GM12878 (cell line): ENCODE measurements at regions not wholly inside any gene's neighbourhood (a gene's known extent, or its start where the extent isn't known, plus 50 kb on each side); places are given as distances from the start of the nearest gene placed in this dataset.

Experiments
- CTCF ChIP-seq, 3 experiments: IDR thresholded peaks in 2 of 3; conservative IDR thresholded peaks in 1 of 3; 2 replicates each; pipeline ENCODE4 v1.5.1; 2011; ENCODE audit warnings: low read depth in 3 of 3, low read length in 3 of 3, mild to moderate bottlenecking in 3 of 3, control low read depth in 2 of 3, moderate library complexity in 2 of 3, inconsistent platforms in 1 of 3, mixed read lengths in 1 of 3; ENCODE audit not compliant: control insufficient read depth in 2 of 3, insufficient read depth in 1 of 3; ENCODE audit errors: extremely low read depth in 1 of 3
- GABPA ChIP-seq: IDR thresholded peaks from 2 replicates; pipeline ENCODE4 v1.6.1; 2014; ENCODE audit warnings: antibody characterized with exemption, low read depth, mild to moderate bottlenecking, inconsistent platforms
- MYC ChIP-seq: IDR thresholded peaks from 2 replicates; pipeline ENCODE4 v1.6.1; 2011; ENCODE audit warnings: mild to moderate bottlenecking, low read length, moderate library complexity, inconsistent platforms; ENCODE audit not compliant: insufficient read depth, insufficient replicate concordance, insufficient read length, severe bottlenecking
- POLR2A ChIP-seq: IDR thresholded peaks from 2 replicates; pipeline ENCODE4 v1.6.1; 2011; ENCODE audit warnings: low read depth, mild to moderate bottlenecking, low read length
- SIN3A ChIP-seq: IDR thresholded peaks from 2 replicates; pipeline ENCODE4 v1.6.1; 2012; ENCODE audit warnings: low read depth, low read length, improper control_type of control experiment
- SMAD1 ChIP-seq: fragments of 450-650 bp; IDR thresholded peaks from 2 replicates; pipeline ENCODE4 v1.6.1; 2018; ENCODE audit warnings: mild to moderate bottlenecking, low read depth; ENCODE audit not compliant: partially characterized antibody
- SPI1 ChIP-seq: IDR thresholded peaks from 2 replicates; pipeline ENCODE4 v1.6.1; 2011; ENCODE audit warnings: low read depth, mild to moderate bottlenecking, low read length, moderate library complexity, borderline replicate concordance; ENCODE audit not compliant: insufficient read depth
- TAF1 ChIP-seq: IDR thresholded peaks from 2 replicates; pipeline ENCODE4 v1.6.1; 2011; ENCODE audit warnings: mild to moderate bottlenecking, low read depth, low read length, borderline replicate concordance

GRCh38 chr2:38154395-38154794 is 78.4 kb upstream of the CYP1B1 start:
- TF ChIP-seq MYC (no peak), SMAD1 (no peak), SPI1 (no peak), POLR2A (no peak), TAF1 (no peak), CTCF (IDR thresholded peaks at IDR 0.05 in 2 of 3, conservative IDR thresholded peaks at IDR 0.05 in 1 of 3; ENCODE audit: control insufficient read depth in 2 of 3, extremely low read depth in 1 of 3, insufficient read depth in 1 of 3, low read depth in 3 of 3, low read length in 3 of 3) (no peak), GABPA (no peak), SIN3A (no peak)
